Uterus (tissue), 3 donors: ENCODE measurements at regions not wholly inside any gene's neighbourhood (a gene's known extent, or its start where the extent isn't known, plus 50 kb on each side); places are given as distances from the start of the nearest gene placed in this dataset.
"Not testable (repeated sequence)": the region's sequence is repeated elsewhere in the genome, so short reads cannot be mapped to it uniquely, and the experiment has no call there.

ENCODE experiments used
- DNase-seq, 2 donors: peaks; one replicate each; pipeline ENCODE4 v3.0.0-alpha.2; 2019 to 2020
- H3K27ac ChIP-seq, 2 donors: fragments of 200-600 bp; sonication (generic); 1 replicate in 1 of 2; 2 replicates in 1 of 2; pipeline ENCODE4 v1.5.1; 2016 to 2018
- H3K27me3 ChIP-seq, 2 donors: fragments of 200-600 bp; sonication (generic); one replicate each; pipeline ENCODE4 v1.5.1; 2018 to 2019; ENCODE audit warnings: control low read depth in 1 of 2
- H3K36me3 ChIP-seq, 2 donors: fragments of 200-600 bp; sonication (generic); one replicate each; pipeline ENCODE4 v1.5.1; 2019; ENCODE audit warnings: control low read depth in 1 of 2
- H3K4me1 ChIP-seq, 2 donors: fragments of 200-600 bp; sonication (generic); one replicate each; pipeline ENCODE4 v1.5.1; 2018 to 2019; ENCODE audit warnings: control low read depth in 1 of 2
- H3K4me3 ChIP-seq, 2 donors: fragments of 200-600 bp; sonication (generic); 1 replicate in 1 of 2; 2 replicates in 1 of 2; pipeline ENCODE4 v1.5.1; 2018 to 2019; ENCODE audit warnings: mild to moderate bottlenecking in 1 of 2
- H3K9me3 ChIP-seq, 2 donors: fragments of 200-600 bp; sonication (generic); one replicate each; pipeline ENCODE4 v1.5.1; 2019; ENCODE audit warnings: control low read depth in 1 of 2
- POLR2A ChIP-seq, 2 donors: fragments of 450-650 bp; IDR thresholded peaks; one replicate each; pipeline ENCODE4 v1.6.1; 2016; ENCODE audit warnings: antibody characterized with exemption in 2 of 2, mild to moderate bottlenecking in 1 of 2, moderate library complexity in 1 of 2
- intact Hi-C: fragments of 100-400 bp; cut with DNase I; formaldehyde crosslinking; loops from one replicate; pipeline ENCODE4 v1.15.1; 2023; ENCODE audit warnings: low total_unique reads
- TF ChIP-seq, protein P1 (sequence below), 4 experiments: fragments of 200-600 bp in 2 of 4; fragments of 450-650 bp in 2 of 4; sonication (generic) in 2 of 4; IDR thresholded peaks; one replicate each; pipeline ENCODE4 v1.5.1; 2016 to 2019; ENCODE audit warnings: antibody characterized with exemption in 4 of 4, mild to moderate bottlenecking in 2 of 4, moderate library complexity in 1 of 4
- donor health status: DM: yes; HTN: yes; CAD: no.

DNA sequence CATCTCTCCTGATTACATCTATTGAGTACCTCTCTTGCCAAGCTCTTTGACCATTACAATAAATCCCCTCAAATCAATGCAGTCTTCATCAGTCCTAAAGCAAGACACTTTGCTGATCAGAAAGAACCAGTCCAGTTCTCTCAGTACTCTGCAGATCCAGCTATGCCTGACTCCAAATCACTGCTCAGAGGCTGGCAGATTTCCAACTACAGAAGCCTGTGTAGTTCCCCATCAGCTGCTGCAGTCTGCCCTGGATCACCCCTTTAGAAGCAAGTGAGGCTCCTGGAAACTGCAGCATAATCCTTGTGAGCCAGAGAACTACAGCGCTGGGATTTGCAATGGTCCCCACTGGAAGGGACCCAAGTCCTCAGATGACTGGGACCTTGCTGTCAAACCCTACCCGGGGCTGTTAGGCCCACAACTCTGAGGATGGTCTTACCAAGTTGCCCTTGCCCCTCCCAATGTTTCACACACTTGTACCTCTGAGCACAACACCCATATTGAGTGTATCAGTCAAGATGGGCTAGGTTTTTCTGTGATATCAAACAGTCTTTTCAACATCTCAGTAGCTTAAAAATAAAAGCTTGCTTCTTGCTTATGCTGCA lies 81.9 kb upstream of the TOPAZ1 start:
- Histone ChIP-seq H3K27me3 (no peaks in the 10 kb centered on the region), H3K36me3 (no peaks in the 10 kb centered on the region), H3K9me3 (no peaks in the 10 kb centered on the region), H3K27ac (no peak overlapping the region), H3K4me3 (no peak overlapping the region), H3K4me1 (no peaks in the 10 kb centered on the region)
- intact Hi-C loops, result no loop called here
- no peak for TF ChIP-seq POLR2A (IDR thresholded peaks at IDR 0.05)
- TF ChIP-seq, protein P1, sequence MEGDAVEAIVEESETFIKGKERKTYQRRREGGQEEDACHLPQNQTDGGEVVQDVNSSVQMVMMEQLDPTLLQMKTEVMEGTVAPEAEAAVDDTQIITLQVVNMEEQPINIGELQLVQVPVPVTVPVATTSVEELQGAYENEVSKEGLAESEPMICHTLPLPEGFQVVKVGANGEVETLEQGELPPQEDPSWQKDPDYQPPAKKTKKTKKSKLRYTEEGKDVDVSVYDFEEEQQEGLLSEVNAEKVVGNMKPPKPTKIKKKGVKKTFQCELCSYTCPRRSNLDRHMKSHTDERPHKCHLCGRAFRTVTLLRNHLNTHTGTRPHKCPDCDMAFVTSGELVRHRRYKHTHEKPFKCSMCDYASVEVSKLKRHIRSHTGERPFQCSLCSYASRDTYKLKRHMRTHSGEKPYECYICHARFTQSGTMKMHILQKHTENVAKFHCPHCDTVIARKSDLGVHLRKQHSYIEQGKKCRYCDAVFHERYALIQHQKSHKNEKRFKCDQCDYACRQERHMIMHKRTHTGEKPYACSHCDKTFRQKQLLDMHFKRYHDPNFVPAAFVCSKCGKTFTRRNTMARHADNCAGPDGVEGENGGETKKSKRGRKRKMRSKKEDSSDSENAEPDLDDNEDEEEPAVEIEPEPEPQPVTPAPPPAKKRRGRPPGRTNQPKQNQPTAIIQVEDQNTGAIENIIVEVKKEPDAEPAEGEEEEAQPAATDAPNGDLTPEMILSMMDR (IDR thresholded peaks at IDR 0.05), result no peak
- no peak for DNase-seq

- DNase-seq, result no peak
- intact Hi-C loops, result no loop called here
- no peak overlapping the region for H3K27ac ChIP-seq
- no peaks in the 10 kb centered on the region for H3K4me1 ChIP-seq
- no peaks in the 10 kb centered on the region for H3K27me3 ChIP-seq
- H3K4me3 ChIP-seq, result no peak overlapping the region
- H3K36me3 ChIP-seq, result no peaks in the 10 kb centered on the region
- TF ChIP-seq POLR2A (IDR thresholded peaks at IDR 0.05), result no peak
- TF ChIP-seq, protein P1 (IDR thresholded peaks at IDR 0.05), result no peak
- no peaks in the 10 kb centered on the region for H3K9me3 ChIP-seq
These were observed 80.9 kb upstream of the TOPAZ1 start for GRCh38 chr3:44160818-44161217.

GRCh38 chr3:44171891-44172290 lies 69.8 kb upstream of the TOPAZ1 start:
- Histone ChIP-seq H3K36me3 (no peaks in the 10 kb centered on the region), H3K9me3 (no peaks in the 10 kb centered on the region), H3K4me3 (no peak overlapping the region), H3K27ac (no peak overlapping the region), H3K27me3 (no peaks in the 10 kb centered on the region), H3K4me1 (no peaks in the 10 kb centered on the region)
- intact Hi-C loops, result no loop called here
- DNase-seq, result no peak
- TF ChIP-seq POLR2A (IDR thresholded peaks at IDR 0.05), result no peak
- TF ChIP-seq, protein P1 (IDR thresholded peaks at IDR 0.05), result no peak

- intact Hi-C loops, result not testable (repeated sequence)
These were observed 69.0 kb upstream of the TOPAZ1 start for GRCh38 chr3:44172701-44173100.

DNA sequence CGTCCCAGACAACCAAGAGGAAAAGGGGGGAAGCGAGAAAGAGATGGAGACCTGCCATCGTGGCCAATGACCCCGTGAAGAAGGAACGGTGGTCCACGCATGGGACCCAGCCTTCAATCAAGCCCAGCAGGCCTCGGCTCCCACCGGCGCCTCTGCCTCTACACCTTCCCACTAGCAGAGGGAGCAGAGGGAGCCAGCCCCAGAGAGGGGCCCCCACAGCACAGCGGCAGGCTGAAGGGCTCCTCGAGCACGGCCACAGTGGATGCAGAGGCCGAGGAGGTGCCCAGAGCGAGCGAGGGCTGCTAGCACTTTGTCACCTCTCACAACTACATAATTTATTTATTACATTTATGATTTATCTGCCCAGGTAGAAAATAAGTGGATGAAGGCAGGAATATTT lies 68.4 kb upstream of the TOPAZ1 start:
- Histone ChIP-seq H3K9me3 (no peaks in the 10 kb centered on the region), H3K27ac (no peak overlapping the region), H3K4me1 (no peaks in the 10 kb centered on the region), H3K4me3 (no peak overlapping the region), H3K36me3 (no peaks in the 10 kb centered on the region), H3K27me3 (no peaks in the 10 kb centered on the region)
- no peak for DNase-seq
- TF ChIP-seq, protein P1 (IDR thresholded peaks at IDR 0.05), result no peak
- TF ChIP-seq POLR2A (IDR thresholded peaks at IDR 0.05), result no peak
- intact Hi-C loops, result no loop called here

More at GRCh38 chr3:44172701-44173100, 69.0 kb upstream of the TOPAZ1 start:
- not testable (repeated sequence) for H3K4me1 ChIP-seq, H3K9me3 ChIP-seq, H3K36me3 ChIP-seq, H3K4me3 ChIP-seq, DNase-seq, H3K27me3 ChIP-seq, H3K27ac ChIP-seq

GRCh38 chr3:44175070-44175469 lies 66.6 kb upstream of the TOPAZ1 start:
- Histone ChIP-seq H3K27ac (no peak overlapping the region), H3K4me1 (no peaks in the 10 kb centered on the region), H3K27me3 (no peaks in the 10 kb centered on the region), H3K36me3 (no peaks in the 10 kb centered on the region), H3K4me3 (no peak overlapping the region), H3K9me3 (no peaks in the 10 kb centered on the region)
- no peak for TF ChIP-seq POLR2A (IDR thresholded peaks at IDR 0.05)
- intact Hi-C loops, result no loop called here
- no peak for DNase-seq
